Breast epithelium (tissue), 4 donors: ENCODE measurements at regions not wholly inside any gene's neighbourhood (a gene's known extent, or its start where the extent isn't known, plus 50 kb on each side); places are given as distances from the start of the nearest gene placed in this dataset.

Source experiments
- DNase-seq, 2 donors: peaks; one replicate each; pipeline ENCODE4 v3.0.0-alpha.2; 2019; ENCODE audit warnings: low spot score in 2 of 2
- H3K27ac ChIP-seq, 2 donors: fragments of 200-600 bp; sonication (generic) in 1 of 2; one replicate each; pipeline ENCODE4 v1.5.1; 2016 to 2019; ENCODE audit warnings: mild to moderate bottlenecking in 1 of 2
- H3K27me3 ChIP-seq, 2 donors: fragments of 200-600 bp; sonication (generic) in 1 of 2; one replicate each; pipeline versions ENCODE4 v1.5.1 to v1.6.0; 2017 to 2019; ENCODE audit warnings: control low read depth in 1 of 2, mild to moderate bottlenecking in 1 of 2
- H3K36me3 ChIP-seq: fragments of 200-600 bp; one replicate; pipeline ENCODE4 v1.5.1; 2019
- H3K4me1 ChIP-seq, 2 donors: fragments of 200-600 bp; sonication (generic); one replicate each; pipeline ENCODE4 v1.5.1; 2016 to 2019; ENCODE audit warnings: control low read depth in 1 of 2
- H3K4me3 ChIP-seq, 3 donors: fragments of 200-600 bp; sonication (generic); 1 replicate in 2 of 3; 2 replicates in 1 of 3; pipeline ENCODE4 v1.5.1; 2016 to 2019; ENCODE audit warnings: mild to moderate bottlenecking in 3 of 3, moderate library complexity in 2 of 3
- H3K9me3 ChIP-seq, 2 donors: fragments of 200-600 bp; sonication (generic) in 1 of 2; one replicate each; pipeline ENCODE4 v1.5.1; 2016 to 2019; ENCODE audit warnings: control low read depth in 1 of 2
- CTCF ChIP-seq, 3 donors: fragments of 450-650 bp; IDR thresholded peaks; one replicate each; pipeline ENCODE4 v1.5.1; 2016 to 2017; ENCODE audit warnings: antibody characterized with exemption in 3 of 3, mild to moderate bottlenecking in 3 of 3, moderate library complexity in 3 of 3
- POLR2A ChIP-seq: fragments of 450-650 bp; IDR thresholded peaks from one replicate; pipeline ENCODE4 v1.6.1; 2016; ENCODE audit warnings: antibody characterized with exemption, mild to moderate bottlenecking, moderate library complexity
- POLR2AphosphoS5 ChIP-seq, 3 donors: sonication (generic); formaldehyde crosslinking; IDR thresholded peaks; one replicate each; pipeline ENCODE4 v1.6.1; 2017; ENCODE audit warnings: antibody characterized with exemption in 3 of 3
- intact Hi-C: fragments of 100-400 bp; cut with DNase I; formaldehyde crosslinking; loops from one replicate; pipeline ENCODE4 v1.15.1; 2023; ENCODE audit warnings: low total_unique reads

- TF ChIP-seq POLR2AphosphoS5 (IDR thresholded peaks at IDR 0.05) (no peak), CTCF (IDR thresholded peaks at IDR 0.05) (no peak), POLR2A (no peak)
- no peak overlapping the region for H3K4me3 ChIP-seq
- H3K27ac ChIP-seq, result no peak overlapping the region
- H3K4me1 ChIP-seq, result peaks cover 0 to 8% of the 10 kb centered on the region in 2 donors
- H3K9me3 ChIP-seq, result peaks cover 0 to 5% of the 10 kb centered on the region in 2 donors
- DNase-seq, result no peak
- H3K36me3 ChIP-seq, result no peaks in the 10 kb centered on the region
- no peaks in the 10 kb centered on the region for H3K27me3 ChIP-seq
- intact Hi-C loops, result no loop called here
Measured at GRCh38 chr5:67644221-67644920, 447.8 kb upstream of the CD180 start.

- no peak overlapping the region for H3K27ac ChIP-seq
- intact Hi-C loops, result no loop called here
- peaks cover 0 to 5% of the 10 kb centered on the region in 2 donors for H3K9me3 ChIP-seq
- no peak for DNase-seq
- no peak overlapping the region for H3K4me3 ChIP-seq
- TF ChIP-seq POLR2AphosphoS5 (IDR thresholded peaks at IDR 0.05) (no peak), POLR2A (no peak), CTCF (IDR thresholded peaks at IDR 0.05) (no peak)
- H3K4me1 ChIP-seq, result peaks cover 0 to 2% of the 10 kb centered on the region in 2 donors
- no peaks in the 10 kb centered on the region for H3K27me3 ChIP-seq
- H3K36me3 ChIP-seq, result no peaks in the 10 kb centered on the region
Measured at GRCh38 chr5:67643536-67643935, 446.9 kb upstream of the CD180 start.

GRCh38 chr5:67639976-67640375 is 443.4 kb upstream of the CD180 start:
- TF ChIP-seq POLR2AphosphoS5 (IDR thresholded peaks at IDR 0.05) (no peak), POLR2A (no peak), CTCF (IDR thresholded peaks at IDR 0.05) (no peak)
- H3K36me3 ChIP-seq, result no peaks in the 10 kb centered on the region
- intact Hi-C loops, result no loop called here
- peak overlapping the region; percentile 52 to 70 for H3K27ac ChIP-seq
- H3K4me3 ChIP-seq, result no peak overlapping the region
- DNase-seq, result no peak
- H3K9me3 ChIP-seq, result peaks cover 0 to 5% of the 10 kb centered on the region in 2 donors
- H3K27me3 ChIP-seq, result no peaks in the 10 kb centered on the region
- peaks cover 0 to 3% of the 10 kb centered on the region in 2 donors for H3K4me1 ChIP-seq

GRCh38 chr5:67639313-67639712 is 442.7 kb upstream of the CD180 start:
- Histone ChIP-seq H3K4me3 (no peak overlapping the region), H3K27ac (peak overlapping the region; percentile 70 to 80), H3K27me3 (no peaks in the 10 kb centered on the region), H3K9me3 (peaks cover 0 to under 1% of the 10 kb centered on the region in 2 donors), H3K36me3 (no peaks in the 10 kb centered on the region), H3K4me1 (peaks cover 0 to 3% of the 10 kb centered on the region in 2 donors)
- intact Hi-C loops, result no loop called here
- DNase-seq, result no peak
- no peak for TF ChIP-seq POLR2A
- TF ChIP-seq CTCF (IDR thresholded peaks at IDR 0.05), result no peak

- Histone ChIP-seq H3K27me3 (no peaks in the 10 kb centered on the region), H3K27ac (peak overlapping the region in 1 of 2 donors; percentile 45), H3K4me1 (peaks cover 0 to 3% of the 10 kb centered on the region in 2 donors), H3K36me3 (no peaks in the 10 kb centered on the region), H3K4me3 (no peak overlapping the region), H3K9me3 (no peaks in the 10 kb centered on the region)
- no peak for DNase-seq
- intact Hi-C loops, result no loop called here
- TF ChIP-seq CTCF (IDR thresholded peaks at IDR 0.05) (no peak), POLR2AphosphoS5 (IDR thresholded peaks at IDR 0.05) (no peak), POLR2A (no peak)
Measured at GRCh38 chr5:67636850-67637524, 440.4 kb upstream of the CD180 start.
